LNCAP (cell line): ENCODE measurements at regions not wholly inside any gene's neighbourhood (a gene's known extent, or its start where the extent isn't known, plus 50 kb on each side); places are given as distances from the start of the nearest gene placed in this dataset.

Experiments
- TF ChIP-seq, protein P1 (sequence below): fragments of 450-650 bp; IDR thresholded peaks from 2 replicates; pipeline ENCODE4 v1.5.1; 2017; ENCODE audit warnings: mild to moderate bottlenecking

DNA sequence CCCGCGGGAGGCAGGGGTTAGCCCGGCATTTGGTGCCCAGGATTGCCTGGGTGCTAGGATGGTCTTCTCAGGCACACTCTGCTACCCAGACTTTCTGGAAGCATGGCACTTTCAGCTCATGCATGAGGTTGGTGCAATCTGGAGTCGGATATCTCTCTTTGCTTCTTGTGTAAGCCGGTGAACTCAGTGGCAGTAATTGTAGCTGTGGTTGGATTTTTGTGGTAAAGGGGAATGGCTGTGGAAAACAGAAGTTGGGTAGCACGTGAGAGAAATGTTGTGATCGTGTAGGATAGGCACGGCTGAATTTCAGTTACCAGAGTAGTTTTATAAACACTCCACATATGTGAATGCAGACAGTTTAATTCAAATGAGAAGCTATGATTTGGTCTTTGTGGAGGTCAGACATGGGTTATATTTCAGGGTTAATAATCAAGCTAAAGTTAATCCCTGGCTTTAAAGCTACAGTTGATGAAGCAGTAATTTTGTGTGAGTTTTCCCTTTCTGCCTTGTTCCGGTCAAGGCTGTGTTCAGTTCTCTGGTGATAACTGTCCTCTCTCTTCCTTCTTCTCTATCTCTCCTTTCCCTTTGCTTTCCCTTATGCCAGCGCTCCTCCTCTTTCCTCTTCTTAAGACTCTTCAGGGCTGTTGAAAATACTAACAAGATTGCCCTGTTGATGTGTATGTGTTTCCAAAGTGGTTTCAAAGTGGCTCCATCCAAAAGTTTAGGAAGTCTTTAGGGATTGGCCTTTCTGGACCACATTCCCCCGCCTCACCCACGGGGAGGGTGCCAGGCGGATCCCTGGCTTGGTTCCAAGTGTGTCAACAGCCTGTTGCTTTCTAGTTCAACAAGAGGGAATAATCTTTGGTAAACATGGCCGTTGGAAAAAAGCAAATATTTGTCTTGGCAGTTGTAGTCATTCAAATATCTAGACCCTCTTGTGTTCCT lies 404.6 kb upstream of the C2CD4B start:
- TF ChIP-seq, protein P1, sequence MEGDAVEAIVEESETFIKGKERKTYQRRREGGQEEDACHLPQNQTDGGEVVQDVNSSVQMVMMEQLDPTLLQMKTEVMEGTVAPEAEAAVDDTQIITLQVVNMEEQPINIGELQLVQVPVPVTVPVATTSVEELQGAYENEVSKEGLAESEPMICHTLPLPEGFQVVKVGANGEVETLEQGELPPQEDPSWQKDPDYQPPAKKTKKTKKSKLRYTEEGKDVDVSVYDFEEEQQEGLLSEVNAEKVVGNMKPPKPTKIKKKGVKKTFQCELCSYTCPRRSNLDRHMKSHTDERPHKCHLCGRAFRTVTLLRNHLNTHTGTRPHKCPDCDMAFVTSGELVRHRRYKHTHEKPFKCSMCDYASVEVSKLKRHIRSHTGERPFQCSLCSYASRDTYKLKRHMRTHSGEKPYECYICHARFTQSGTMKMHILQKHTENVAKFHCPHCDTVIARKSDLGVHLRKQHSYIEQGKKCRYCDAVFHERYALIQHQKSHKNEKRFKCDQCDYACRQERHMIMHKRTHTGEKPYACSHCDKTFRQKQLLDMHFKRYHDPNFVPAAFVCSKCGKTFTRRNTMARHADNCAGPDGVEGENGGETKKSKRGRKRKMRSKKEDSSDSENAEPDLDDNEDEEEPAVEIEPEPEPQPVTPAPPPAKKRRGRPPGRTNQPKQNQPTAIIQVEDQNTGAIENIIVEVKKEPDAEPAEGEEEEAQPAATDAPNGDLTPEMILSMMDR = no peak

GRCh38 chr15:62570405-62570783 lies 405.3 kb upstream of the C2CD4B start:
- TF ChIP-seq, protein P1 = no peak

DNA sequence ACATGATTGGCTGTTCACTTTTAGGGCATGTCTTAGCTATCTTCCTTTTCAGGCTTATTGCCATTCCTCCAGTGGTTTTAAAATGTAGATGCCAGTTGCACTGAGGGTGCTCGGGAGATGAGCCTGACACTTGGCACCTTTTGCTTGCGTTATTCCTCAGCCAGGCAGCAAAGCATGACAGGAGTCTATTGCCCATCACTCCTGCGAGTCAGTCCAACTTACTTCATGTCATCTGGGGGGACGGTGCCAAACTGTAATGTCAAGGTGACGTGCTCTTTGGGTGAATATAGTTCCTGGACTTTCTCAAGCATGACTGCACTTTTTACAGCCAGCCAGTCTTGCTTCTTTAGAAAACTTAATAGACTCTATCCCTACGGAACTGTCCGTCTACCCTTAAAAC lies 406.0 kb upstream of the C2CD4B start:
- TF ChIP-seq, protein P1 = no peak

GRCh38 chr15:62572797-62573196 lies 407.7 kb upstream of the C2CD4B start:
- TF ChIP-seq, protein P1 = no peak

GRCh38 chr15:62573876-62574275 lies 408.8 kb upstream of the C2CD4B start:
- TF ChIP-seq, protein P1 = no peak

DNA sequence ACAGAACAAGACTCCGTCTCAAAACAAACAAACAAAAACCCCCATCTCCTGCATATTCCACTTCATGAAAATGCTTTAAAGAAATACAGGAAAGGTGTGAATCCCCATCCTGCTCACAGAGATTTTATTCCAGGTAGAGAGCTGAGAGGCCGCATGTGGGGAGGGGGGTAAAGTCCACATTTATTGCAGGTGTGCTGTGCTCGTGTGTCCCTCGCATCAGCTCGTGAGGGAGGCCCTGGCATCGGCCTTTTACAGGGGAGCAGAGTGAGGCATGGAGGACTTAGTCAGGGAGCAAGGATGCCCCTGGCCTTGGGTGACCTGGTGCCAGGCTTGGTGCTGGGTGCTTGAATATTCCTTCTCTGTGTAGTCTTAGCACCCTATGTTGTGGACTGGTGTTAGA lies 413.5 kb upstream of the C2CD4B start:
- TF ChIP-seq, protein P1 = no peak

DNA sequence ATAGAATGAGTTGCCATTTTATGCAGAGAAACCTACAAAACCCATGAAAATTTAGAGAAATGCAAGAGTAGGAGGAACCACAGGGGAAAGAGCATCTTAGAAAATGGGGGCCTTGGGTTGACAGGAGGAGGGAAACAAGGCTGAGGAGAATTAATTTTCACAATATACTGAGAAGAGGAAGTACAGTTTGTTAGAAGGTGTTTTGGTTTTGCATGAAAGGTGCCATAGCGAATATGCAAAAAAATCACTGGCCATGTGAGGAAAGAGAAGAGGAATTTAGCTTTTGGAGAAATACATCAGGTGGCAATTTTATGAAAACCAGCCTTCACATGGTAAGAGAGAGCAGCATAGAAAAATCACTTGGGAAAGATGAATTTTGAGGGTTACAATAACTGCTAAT lies 413.9 kb upstream of the C2CD4B start:
- TF ChIP-seq, protein P1 = no peak
